ENCODE measurements at regions not wholly inside any gene's neighbourhood (a gene's known extent, or its start where the extent isn't known, plus 50 kb on each side); places are given as distances from the start of the nearest gene placed in this dataset.

- no peak for DNase-seq
Measured at GRCh38 chr9:99555792-99556191, 265.9 kb upstream of the NR4A3 start.

- no peak for DNase-seq
Measured at GRCh38 chr9:99556998-99557397, 264.7 kb upstream of the NR4A3 start.

- no peak for DNase-seq
Measured at GRCh38 chr9:99557816-99558215, 263.9 kb upstream of the NR4A3 start.

GRCh38 chr9:99559776-99560175 lies 261.9 kb upstream of the NR4A3 start:
- DNase-seq = no peak

GRCh38 chr9:99560561-99560960 lies 261.1 kb upstream of the NR4A3 start:
- no peak for DNase-seq

GRCh38 chr9:99561509-99561917 lies 260.2 kb upstream of the NR4A3 start:
- no peak for DNase-seq

GRCh38 chr9:99561961-99562565 lies 259.6 kb upstream of the NR4A3 start:
- DNase-seq = no peak

- DNase-seq = no peak
Measured at GRCh38 chr9:99563364-99563763, 258.3 kb upstream of the NR4A3 start.

GRCh38 chr9:99565203-99565602 lies 256.5 kb upstream of the NR4A3 start:
- DNase-seq = no peak

- no peak for DNase-seq
Measured at GRCh38 chr9:99567436-99567835, 254.2 kb upstream of the NR4A3 start.

- no peak for DNase-seq
Measured at GRCh38 chr9:99569840-99570239, 251.8 kb upstream of the NR4A3 start.

GRCh38 chr9:99572567-99572966 lies 249.1 kb upstream of the NR4A3 start:
- DNase-seq = no peak

GRCh38 chr9:99573085-99573484 lies 248.6 kb upstream of the NR4A3 start:
- DNase-seq = no peak

GRCh38 chr9:99573886-99574285 lies 247.8 kb upstream of the NR4A3 start:
- no peak for DNase-seq

GRCh38 chr9:99576002-99576401 lies 245.7 kb upstream of the NR4A3 start:
- DNase-seq = no peak

GRCh38 chr9:99576876-99577275 lies 244.8 kb upstream of the NR4A3 start:
- DNase-seq = no peak

- no peak for DNase-seq
Measured at GRCh38 chr9:99577351-99577750, 244.3 kb upstream of the NR4A3 start.

GRCh38 chr9:99578666-99579065 lies 243.0 kb upstream of the NR4A3 start:
- DNase-seq = no peak

- no peak for DNase-seq
Measured at GRCh38 chr9:99579964-99580363, 241.7 kb upstream of the NR4A3 start.

GRCh38 chr9:99582814-99583213 lies 238.9 kb upstream of the NR4A3 start:
- DNase-seq = no peak

GRCh38 chr9:99588299-99588698 lies 233.4 kb upstream of the NR4A3 start:
- DNase-seq = no peak

GRCh38 chr9:99588747-99589146 lies 232.9 kb upstream of the NR4A3 start:
- DNase-seq = no peak

- no peak for DNase-seq
Measured at GRCh38 chr9:99590410-99590809, 231.3 kb upstream of the NR4A3 start.

- no peak for DNase-seq
Measured at GRCh38 chr9:99590840-99591239, 230.8 kb upstream of the NR4A3 start.

- DNase-seq = no peak
Measured at GRCh38 chr9:99591770-99592169, 229.9 kb upstream of the NR4A3 start.

All from NK-92 treated with Interleukin-12 subunit alpha and Interleukin-12 subunit beta, amount 100 ng/mL, for 24 hours (cell line).